RPMI8226 (cell line): ENCODE measurements at regions not wholly inside any gene's neighbourhood (a gene's known extent, or its start where the extent isn't known, plus 50 kb on each side); places are given as distances from the start of the nearest gene placed in this dataset.
"Not testable (repeated sequence)": the region's sequence is repeated elsewhere in the genome, so short reads cannot be mapped to it uniquely, and the experiment has no call there.

Experiments used
- DNase-seq: peaks from one replicate; pipeline ENCODE4 v3.0.0-alpha.2; 2015

- DNase-seq: no peak
Observed at GRCh38 chr12:34305176-34305575, 282.9 kb downstream of the ALG10 start.

DNA sequence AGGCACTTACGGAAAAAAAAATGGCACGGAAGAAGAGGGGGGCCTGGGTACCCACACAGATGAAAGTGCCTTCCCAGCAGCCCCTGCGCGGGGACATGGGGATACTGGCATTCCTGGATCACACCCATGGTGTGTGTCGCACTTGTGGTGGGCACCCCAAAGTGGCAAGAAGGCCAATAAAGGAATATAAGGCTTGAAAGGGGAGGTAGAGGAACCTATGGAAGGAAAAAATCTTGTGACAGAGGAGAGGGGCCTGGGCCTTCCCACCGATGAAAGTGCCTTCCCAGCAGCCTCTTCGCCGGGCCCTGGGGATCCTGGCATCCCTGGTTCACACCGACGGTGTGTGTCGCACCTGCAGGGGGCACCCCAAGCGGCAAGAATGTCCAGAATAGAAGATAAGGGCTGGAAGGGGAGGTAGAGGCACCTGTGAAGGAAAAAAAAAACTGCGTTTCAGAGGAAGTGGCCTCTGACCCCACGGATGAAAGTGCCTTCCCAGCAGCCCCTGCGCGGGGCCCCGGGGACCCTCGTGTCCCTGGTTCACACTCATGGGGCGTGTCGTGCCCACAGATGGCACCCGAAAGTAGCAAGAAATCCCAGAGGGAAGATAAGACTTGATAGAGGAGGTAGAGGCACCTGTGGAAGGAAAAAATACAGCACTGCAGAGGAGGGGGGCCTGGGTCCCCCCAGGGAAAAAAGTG, 284.0 kb downstream of the ALG10 start:
- no peak for DNase-seq

- not testable (repeated sequence) for DNase-seq
Observed at GRCh38 chr12:34309806-34310804, 287.8 kb downstream of the ALG10 start.

- no peak for DNase-seq
Observed at GRCh38 chr12:34311337-34311736, 289.0 kb downstream of the ALG10 start.

- no peak for DNase-seq
Observed at GRCh38 chr12:34327671-34328070, 305.4 kb downstream of the ALG10 start.

DNA sequence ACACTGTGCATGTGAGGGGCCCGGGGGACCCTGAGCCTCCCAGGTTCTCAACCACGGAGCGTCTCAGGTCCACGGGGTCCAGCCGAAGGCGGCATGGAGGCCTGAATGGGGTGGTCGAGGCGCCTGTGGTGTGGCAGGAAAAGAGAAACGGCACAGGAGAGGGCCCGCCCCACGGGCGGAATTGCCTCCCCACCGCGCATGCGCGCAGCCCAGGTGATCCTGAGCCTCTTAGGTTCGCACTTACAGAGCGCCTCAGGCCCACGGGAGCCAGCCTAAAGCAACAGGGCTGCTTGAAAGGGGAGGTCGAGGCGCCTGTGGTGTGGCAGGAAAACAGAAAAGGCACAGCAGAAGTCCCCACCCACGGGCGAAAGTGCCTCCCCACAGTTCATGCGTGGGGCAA, 311.0 kb downstream of the ALG10 start:
- DNase-seq: peak; percentile 68

- no peak for DNase-seq
Observed at GRCh38 chr12:34334538-34334937, 312.2 kb downstream of the ALG10 start.

DNA sequence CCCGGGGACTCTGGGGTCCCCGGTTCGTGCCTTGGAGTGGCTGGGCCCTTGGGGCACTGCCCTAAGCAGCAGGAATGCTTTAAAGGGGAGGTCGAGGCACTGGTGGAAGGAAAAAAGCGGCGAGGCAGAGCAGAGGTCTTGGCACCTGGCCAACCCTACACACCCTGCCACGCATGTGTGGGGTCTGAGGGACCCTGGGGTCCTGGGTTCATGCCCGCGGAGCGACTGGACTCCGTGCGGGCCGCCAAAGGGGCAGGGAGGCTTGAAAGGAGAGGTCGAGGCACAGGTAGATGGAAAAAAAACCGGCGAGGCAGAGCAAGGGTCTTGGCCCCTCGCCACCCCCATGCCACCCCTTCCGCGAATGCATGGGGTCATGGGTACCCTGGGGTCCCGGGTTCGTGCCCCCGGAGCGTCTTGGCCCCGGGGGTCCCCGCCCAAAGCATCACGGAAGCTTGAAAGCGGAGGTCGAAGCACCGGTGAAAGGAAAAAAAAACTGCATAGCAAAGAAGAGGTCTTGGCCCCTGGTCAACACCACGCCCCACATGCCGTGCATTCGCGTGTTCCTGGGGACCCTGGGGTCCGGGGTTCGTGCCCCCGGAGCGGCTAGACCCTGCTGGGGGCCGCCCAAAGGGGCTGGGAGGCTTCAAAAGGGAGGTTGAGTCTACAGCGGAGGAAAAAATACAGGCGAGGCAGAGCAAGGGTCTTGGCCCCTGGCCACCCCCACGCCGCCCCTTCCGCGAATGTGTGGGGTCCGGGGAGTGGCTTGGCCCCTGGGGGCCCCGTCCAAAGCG, 312.9 kb downstream of the ALG10 start:
- no peak for DNase-seq

- no peak for DNase-seq
Observed at GRCh38 chr12:34335819-34336262, 313.5 kb downstream of the ALG10 start.

DNA sequence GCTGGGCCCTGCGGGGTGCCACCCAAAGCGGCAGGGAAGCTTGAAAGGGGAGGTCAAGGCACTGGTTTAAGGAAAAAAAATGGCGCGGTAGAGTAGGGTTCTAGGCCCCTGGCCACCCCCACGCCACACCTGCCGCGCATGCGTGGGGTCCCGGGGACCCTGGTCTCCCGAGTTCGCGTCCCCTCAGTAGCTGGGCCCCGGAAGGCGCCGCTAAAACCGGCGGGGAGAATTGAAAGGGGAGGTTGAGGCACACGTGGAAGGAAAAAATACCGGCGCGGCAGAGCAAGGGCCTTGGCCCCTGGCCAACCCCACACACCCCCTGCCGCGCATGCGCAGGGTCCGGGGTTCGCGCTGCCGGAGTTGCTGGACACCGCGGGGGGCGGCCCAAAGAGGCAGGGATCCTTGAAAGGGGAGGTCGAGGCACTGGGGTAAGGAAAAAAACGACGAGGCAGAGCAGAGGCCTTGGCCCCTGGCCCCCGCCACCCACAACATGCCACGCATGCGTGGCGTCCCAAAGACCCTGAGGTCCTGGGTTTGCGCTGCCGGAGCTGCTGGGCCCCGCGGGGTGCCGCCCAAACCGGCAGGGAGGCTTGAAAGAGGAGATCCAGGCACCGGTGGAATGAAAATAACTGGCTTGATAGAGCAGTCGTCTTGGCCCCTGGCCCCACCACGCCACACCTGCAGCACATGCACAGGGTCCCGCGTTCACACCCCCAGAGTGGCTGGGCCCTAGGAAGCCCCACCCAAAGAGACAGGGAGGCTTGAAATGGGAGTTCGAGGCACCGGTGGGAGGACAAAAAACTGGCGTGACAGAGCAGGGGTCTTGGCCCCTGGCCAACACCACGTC, 314.5 kb downstream of the ALG10 start:
- DNase-seq: no peak

- DNase-seq: no peak
Observed at GRCh38 chr12:34338751-34339150, 316.5 kb downstream of the ALG10 start.

DNA sequence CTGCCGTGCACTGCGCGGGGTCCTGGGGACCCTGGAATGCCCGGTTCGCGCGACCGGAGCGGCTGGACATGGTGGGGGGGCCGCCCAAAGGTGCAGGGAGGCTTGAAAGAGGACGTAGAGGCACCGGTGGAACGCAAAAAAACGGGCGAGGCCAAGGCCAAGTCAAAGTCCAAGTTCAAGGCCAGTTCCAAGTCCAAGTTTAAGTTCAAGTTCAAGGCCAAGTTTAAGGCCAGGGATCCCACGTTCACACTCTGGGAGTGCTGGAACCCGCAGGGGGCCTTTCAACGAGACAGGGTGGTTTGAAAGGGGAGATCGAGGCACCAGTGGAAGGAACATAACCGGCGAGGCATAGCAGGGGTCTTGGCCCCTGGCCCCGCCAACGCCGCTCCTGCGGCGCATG, 317.6 kb downstream of the ALG10 start:
- DNase-seq: no peak

DNA sequence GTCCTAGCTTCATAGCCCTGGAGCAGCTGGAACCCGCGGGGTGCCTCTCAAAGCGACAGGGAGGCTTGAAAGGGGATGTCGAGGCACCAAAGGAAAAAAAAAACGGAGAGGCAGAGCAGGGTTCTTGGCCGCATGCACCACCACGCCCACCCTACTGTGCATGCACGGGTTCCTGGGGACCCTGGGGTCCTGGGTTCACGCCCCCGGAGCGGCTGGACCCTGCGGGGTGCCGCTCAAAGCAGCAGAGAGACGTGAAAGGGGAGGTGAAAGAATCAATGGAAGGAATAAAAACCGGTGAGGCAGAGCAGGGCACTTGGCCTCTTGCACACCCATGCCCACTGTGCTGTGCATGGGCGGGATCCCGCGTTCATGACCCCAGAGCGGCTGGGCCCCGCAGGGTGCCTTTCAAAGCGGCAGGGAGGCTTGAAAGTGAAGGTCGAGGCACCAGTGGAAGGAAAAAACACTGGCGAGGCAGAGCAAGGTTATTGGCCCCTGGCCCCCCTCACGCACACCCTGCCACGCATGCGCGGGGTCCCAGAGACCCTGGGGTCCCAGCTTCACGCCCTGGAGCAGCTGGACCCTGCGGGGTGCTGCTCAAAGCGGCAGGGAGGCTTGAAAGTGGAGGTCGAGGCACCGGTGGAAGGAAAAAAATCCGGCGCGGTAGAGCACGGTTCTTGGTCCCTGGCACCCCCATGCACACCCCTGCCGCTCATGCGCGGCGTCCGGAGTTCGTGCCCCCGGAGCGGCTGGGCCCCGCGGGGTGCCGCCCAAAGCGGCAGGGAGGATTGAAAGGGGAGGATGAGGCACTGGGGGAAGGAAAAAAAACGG, 318.5 kb downstream of the ALG10 start:
- DNase-seq: no peak

- no peak for DNase-seq
Observed at GRCh38 chr12:34341362-34341733, 319.1 kb downstream of the ALG10 start.

DNA sequence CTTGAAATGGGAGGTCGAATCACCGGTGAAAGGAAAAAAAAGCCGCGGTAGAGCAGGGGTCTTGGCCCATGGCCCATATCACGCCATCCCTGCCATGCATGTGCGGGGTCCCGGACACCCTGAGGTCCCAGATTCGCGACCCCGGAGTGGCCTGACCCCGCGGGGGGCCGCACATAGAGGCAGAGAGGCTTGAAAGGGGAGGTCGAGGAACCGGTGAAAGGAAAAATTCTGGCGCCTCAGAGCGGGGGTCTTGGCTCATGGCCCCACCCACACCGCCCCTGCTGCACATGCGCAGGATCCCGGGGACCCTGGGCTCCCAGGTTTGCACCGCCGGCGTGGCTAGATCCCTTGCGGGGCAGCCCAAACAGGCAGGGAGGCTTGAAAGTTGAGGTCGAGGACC, 319.8 kb downstream of the ALG10 start:
- no peak for DNase-seq

GRCh38 chr12:34343345-34343744, 321.0 kb downstream of the ALG10 start:
- no peak for DNase-seq

DNA sequence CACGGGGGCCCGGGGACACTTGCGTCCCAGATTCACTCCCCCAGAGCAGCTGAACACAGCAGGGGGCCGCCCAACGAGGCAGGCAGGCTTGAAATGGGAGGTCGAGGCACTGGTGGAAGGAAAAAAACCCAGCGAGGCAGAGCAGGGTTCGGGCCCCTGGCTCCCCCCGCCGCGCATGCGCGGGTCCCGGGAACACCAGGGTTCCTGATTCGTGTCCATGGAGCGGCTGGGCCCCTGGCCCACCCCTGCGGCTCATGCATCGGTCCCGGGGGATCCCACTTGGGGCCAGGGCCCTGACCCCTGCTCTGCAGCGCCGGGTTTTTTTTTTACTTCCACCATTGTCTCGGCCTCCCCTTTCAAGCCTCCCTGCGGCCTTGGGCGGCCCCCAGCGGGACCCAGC, 321.5 kb downstream of the ALG10 start:
- DNase-seq: no peak

GRCh38 chr12:34344851-34345522, 322.7 kb downstream of the ALG10 start:
- DNase-seq: no peak

GRCh38 chr12:34345801-34346200, 323.5 kb downstream of the ALG10 start:
- no peak for DNase-seq

DNA sequence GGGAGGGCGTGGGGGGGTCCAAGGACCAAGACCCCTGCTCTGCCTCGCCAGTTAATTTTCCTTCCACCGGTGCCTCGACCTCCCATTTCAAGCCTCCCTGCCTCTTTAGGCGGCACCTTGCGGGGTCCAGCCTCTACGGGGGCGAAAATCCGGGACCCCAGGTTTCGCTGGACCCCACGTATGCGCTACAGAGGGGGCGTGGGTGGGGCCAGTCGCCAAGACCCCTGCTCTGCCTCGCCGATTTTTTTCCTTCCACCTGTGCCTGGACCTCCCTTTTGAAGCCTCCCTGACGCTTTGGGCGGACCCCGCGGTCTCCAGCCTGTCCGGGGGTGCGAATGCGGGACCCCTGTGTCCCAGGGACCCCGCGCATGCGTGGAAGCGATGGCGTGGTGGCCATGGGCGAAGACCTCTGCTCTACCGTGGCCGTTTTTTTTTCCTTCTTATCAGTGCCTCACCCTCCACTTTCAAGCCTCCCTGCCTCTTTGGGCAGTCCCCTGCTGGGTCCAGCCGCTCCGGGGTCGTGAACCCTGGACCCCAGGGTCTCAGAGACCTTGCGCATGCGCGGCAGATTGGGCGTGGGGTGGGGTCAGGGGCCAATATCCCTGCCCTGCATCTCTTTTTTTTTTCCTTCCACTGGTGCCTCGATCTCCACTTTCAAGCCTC, 324.2 kb downstream of the ALG10 start:
- no peak for DNase-seq
